Testis (tissue), 2 donors: ENCODE measurements at regions not wholly inside any gene's neighbourhood (a gene's known extent, or its start where the extent isn't known, plus 50 kb on each side); places are given as distances from the start of the nearest gene placed in this dataset.

Experiments
- CTCF ChIP-seq, 3 experiments: fragments of 450-650 bp in 2 of 3; fragments of 200-600 bp in 1 of 3; sonication (generic) in 1 of 3; IDR thresholded peaks; one replicate each; pipeline ENCODE4 v1.5.1; 2016 to 2019; ENCODE audit warnings: antibody characterized with exemption in 3 of 3, mild to moderate bottlenecking in 2 of 3, moderate library complexity in 1 of 3
- POLR2A ChIP-seq: fragments of 450-650 bp; IDR thresholded peaks from one replicate; pipeline ENCODE4 v1.6.1; 2017; ENCODE audit warnings: antibody characterized with exemption, mild to moderate bottlenecking, moderate library complexity

GRCh38 chr2:41892476-41892875 lies 155.3 kb upstream of the PKDCC start:
- TF ChIP-seq CTCF (IDR thresholded peaks at IDR 0.05) (no peak), POLR2A (no peak)
